SKM-1 (cell line): ENCODE measurements at regions not wholly inside any gene's neighbourhood (a gene's known extent, or its start where the extent isn't known, plus 50 kb on each side); places are given as distances from the start of the nearest gene placed in this dataset.

ENCODE experiments used
- DNase-seq: peaks from one replicate; lab custom pipeline; 2025; ENCODE audit not compliant: unreplicated experiment; lab: John Stamatoyannopoulos, UW

DNA sequence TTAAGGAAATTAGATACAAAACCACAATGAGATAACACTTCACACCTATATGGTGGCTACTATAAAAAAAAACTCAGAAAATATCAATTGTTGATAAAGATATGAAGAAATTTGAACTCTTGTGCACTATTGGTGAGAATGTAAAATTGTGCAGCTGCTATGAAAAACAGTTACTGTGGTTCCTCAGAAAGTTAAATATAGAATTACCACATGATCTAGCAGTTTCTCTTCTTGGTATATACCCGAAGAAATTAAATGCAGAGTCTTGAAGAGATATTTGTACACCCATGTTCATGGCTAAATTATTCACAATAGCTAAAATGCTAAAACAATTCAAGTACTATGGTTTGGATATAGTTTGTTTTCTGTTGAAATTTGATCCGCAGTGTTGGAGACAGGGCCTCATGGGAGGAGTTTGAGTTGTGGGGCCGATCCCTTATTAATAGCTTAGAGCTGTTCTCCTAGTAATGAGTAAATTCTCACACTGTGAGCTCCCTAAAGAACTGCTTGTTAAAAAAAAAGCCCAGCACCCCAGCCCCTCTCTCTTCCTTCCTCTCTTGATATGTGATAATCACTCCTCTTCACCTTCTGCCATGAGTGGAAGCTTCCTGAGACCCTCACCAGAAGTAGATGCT lies 1412.1 kb downstream of the PLA2G4A start:
- no peak for DNase-seq

DNA sequence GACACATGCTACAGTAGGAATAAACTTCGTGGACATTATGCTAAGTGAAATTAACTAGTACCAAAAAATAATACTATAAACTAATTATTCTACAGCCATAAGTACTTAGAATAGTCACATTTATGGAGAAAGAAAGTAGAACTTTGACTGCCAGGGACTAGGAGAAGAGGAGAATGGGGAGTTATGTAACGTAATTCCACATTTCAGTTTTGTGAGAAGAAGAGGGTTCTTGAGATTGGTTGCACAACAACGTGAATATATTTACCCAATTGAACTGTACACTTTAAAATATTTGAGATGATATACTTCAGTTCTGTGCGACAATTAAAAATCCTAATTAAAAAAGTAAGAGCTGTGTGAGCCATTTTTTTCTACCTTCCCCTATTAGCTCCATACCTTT lies 1412.9 kb downstream of the PLA2G4A start:
- no peak for DNase-seq

DNA sequence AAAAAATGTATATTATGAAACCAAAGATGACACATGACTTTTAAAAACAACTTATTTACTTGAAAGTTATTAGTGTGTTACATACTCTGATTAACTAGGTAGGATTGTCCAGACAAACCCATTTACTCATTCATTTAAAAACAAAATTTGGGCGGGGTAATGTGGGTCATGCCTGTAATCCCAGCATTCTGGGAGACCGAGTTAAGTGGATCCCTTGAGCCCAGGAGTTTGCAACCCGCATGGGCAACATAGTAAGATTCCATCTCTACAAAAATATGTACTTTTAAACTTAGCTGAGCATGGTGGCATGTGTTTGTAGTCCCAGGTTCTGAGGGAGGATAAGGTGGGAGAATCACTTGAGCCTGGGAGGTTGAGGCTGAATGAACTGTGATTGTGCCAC lies 1414.7 kb downstream of the PLA2G4A start:
- DNase-seq = no peak

DNA sequence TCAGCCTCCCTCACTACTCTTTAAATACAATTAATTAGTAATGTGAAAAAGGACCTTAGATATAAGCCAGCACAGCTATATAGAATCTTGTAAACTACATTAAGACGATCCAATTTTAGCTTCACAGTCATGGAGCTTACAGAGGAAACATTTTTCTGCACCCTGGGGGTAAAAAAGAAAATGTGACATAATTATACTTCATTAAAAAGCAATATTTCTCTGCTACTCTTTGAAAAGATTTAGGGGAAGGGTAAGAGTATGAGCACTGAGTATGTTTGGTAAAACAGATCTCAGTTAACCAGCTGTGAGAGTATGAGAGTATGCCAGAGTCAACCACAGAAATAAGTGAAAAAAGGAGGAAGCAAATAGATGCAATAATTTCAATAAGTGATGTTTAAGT lies 1415.9 kb downstream of the PLA2G4A start:
- DNase-seq = no peak

DNA sequence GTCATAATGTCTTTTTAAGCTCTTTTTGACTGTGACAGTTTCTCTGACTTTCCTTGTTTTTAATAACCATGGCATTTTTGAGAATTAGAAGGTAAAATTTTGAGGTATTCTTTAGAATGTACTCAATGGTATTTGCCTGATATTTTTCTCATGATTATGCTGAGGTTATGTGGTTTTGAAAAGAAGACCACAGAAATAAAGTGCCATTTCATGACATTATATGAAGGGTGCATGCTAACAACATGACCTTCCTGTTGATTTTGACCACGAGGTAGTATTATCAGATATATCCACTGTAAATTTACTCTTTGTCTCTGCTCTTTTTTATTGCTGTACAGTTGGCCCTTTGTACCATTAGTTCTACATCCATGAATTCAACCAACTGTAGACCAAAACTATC lies 1418.5 kb downstream of the PLA2G4A start:
- no peak for DNase-seq

DNA sequence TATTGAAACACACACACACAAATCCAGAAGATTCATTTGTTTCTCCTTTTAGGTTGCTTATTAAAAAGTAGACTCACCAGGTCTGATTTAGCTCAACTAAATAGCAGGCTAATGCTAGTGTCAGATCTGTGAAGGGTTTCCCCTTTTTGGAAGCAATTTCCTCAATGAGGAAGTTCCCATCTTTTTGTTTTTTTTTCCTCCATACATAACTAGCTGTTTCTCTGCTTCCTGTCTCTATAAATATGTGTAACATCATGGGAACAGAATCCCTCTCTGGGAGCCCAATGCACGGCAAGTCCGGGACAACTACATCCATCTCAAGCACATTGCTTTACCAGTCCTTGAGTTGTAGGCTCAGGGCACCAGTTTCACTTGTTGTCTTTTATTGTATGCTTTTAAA lies 1421.1 kb downstream of the PLA2G4A start:
- peak; percentile 18 for DNase-seq

DNA sequence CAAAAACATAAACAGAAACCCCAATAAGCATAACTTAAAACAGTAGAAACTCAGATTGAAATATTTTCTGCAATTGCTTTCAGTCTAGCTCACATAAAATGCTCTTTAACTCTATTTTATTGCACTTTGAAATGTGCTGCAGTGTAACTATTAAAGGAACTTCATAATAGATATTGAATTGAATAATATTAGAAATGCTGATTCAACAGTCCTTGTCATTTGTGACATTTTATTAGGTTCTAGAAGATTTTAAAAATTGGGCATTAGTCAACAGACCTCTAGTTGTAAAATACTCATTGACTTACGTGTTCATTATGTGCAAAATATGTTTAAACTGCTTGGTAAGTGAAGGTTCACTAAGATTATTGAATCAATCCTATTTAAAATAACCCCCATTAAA lies 1422.3 kb downstream of the PLA2G4A start:
- no peak for DNase-seq

DNA sequence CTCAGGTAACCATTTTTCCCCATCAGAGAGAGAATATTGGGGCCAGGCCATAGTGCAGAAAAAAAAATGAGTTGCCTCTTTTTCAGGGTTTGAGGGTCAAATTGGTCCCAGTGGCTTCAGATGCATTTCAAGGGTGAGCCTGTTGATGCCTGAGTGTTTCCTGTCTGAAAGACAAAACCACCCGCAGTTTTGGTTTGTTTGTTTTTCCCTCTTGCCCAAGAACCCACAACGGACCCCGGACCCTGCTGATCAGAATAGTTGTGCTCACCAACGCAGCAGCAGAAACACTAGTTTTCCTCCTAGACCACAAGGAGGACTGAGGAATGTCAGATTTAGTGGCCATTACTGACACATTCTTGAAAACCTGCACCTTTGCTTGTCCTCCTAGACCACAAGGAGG lies 1433.1 kb downstream of the PLA2G4A start:
- DNase-seq = no peak

DNA sequence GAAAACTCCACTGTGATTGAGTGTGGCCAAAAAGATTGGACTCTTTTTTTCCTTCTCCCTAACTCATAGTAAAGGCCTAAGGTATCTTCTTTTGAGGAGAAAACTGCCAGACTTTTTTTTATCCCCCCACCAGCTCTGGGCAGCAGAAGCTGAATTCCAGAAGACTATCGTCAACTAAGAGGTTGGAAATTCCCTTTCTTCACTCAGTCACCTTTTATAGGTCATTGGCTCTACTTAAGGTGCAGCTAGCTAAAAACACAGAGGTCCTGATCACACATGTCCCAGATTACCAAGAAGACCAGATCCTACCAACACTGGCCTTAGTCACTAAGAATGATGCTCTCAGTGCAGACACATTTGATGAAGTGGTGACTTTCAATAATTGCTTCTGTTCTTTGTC lies 1441.2 kb downstream of the PLA2G4A start:
- DNase-seq = no peak

DNA sequence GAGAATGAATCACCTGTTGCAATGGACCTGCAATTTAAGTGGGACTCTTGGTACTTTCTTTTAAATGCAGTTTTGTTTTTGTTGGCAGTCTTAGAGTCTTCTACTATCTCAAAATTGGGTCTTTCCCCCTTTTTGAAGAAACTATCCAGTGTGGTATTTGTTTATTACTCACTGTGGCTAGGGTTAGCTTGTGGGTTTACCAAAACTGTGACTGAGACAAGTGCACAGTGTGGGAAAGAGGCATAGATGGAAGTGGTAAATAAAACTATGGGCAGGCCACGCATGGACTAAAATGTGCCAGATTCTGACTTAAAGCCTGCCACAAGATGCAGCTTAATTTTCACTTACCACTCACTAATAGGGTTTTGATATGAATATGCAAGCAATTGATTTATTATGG lies 1441.7 kb downstream of the PLA2G4A start:
- no peak for DNase-seq

DNA sequence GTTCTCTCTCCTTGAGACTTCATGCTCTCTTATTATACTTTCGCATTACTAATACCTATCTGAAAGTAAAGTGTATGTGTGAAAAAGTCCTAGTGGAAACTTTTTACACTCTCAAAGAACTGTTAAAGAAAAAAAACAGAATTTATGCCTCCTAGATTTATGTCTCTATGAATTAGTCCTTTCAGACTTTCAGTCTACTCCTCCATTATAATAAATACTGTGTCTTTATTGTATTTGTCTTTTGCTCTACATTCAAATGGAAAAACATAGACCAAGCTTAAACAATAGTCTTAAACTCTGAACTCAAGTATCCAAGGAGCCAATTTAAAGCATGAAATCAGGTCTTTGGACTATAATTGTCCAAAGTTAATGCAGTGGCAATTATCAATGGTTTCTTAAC lies 1449.0 kb downstream of the PLA2G4A start:
- DNase-seq = no peak

DNA sequence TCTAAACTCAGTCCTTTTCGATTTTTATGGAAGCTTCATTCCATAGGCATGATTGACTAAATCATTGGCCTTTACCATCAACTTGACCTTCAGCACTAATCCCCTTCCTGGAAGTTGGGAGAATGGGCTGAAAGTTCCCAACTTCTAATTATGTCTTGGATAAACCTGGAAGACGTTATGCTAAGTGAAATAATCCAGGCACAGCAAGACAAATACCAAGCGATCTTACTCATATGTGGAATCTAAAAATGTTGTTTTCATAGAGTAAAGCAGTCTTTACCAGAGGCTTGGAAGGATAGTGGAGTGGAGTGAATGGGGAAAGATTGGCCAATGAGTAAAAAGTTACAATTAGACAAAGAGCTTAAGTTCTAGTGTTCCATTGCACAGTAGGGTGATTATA lies 1453.2 kb downstream of the PLA2G4A start:
- DNase-seq = no peak

DNA sequence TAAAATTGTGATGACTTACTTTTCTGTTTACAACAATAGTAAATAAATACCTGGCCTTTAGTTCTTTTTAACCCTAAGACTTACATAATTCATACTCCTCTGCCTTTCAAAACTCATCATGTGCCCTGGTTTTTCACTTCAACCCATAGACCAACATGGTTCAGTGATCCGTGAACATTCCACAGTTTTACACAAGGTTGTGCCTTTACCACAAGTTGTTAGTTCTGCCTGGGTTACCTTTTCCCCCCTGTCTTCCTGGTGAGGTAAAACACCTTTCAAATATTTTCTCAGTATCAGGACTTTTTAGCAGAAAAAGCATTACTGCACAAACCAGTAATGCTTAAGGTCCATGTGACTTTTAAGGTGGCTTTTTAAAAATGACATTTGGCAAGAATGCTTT lies 1466.4 kb downstream of the PLA2G4A start:
- DNase-seq = no peak

DNA sequence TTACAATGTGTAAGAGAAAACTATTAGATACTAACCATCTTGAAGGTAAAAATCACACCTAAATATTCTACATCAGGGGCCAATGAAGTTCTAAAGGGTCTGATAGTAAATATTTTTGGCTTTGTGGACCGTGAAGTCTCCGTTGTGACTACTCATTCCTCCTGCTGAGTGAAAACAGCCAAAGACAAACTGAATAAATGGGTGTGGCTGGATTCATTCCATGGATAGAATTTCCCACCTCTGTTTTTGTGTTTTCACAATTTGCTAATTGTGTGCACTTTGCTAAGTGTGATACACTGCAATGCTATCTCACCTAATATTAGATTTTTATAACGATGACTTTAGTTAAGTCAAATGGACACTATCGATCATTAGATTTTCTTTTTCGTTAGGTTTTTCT lies 1474.0 kb downstream of the PLA2G4A start:
- DNase-seq = no peak

DNA sequence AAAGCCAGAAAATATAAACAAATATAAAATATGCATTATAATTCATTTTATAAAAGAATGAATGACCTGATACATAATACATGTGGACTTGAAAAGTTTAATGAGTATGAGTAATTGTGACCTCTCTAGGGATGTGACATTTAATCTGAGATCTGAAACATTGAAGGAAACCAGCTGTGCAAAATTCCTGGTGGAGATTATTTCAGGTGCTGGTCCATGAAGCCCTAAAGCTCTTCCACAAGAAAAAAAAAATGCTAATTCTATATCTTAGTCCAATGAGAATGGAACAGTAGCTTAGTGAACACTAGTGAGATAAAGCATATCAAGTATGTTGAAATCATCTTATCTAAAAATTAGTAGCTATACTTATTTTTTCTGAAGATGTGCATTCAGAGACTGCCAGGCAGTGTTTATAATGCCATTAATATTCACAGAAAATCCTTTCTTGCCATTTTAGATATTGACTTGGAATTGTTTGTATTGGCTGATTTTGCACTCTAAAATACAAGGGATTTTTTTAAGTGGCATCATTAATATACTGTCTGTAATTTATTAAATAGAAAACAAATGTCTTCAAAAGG lies 1485.9 kb downstream of the PLA2G4A start:
- no peak for DNase-seq

DNA sequence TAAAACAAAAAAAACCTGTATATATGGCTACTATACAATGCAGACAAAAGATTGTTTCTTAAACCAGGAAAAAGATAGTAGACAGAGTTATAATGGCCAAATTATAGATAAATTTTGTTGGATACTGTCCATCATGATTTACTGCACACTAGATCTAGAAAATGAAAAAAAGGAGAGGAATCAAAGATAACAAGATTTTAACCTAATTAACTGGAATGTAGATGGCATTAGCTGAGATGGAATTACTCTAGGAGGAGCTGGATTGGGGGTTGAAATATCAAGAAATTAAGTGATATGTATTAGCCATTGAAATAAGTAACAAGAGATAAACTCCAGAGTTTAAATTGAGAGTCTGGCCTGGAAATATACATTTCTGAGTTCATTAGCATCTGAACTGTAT lies 1489.1 kb downstream of the PLA2G4A start:
- no peak for DNase-seq

DNA sequence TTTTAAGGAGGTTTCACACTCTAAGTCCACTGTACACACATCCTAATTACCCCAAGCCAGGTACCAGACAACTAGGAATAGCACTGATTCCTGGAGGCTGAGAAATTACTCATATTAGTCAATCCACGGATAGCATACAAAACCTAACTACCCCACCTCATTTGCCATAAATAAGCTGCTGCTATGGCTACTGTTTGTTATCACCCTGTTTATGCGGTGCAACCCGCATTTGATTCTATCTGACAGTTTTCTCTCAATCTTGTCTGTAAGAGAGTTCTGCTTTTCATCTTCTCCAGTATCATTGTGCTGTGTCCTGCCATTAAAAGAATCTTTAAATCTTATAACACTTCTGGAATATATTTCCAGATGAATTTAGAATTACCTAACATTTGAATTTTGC lies 1496.5 kb downstream of the PLA2G4A start:
- no peak for DNase-seq

DNA sequence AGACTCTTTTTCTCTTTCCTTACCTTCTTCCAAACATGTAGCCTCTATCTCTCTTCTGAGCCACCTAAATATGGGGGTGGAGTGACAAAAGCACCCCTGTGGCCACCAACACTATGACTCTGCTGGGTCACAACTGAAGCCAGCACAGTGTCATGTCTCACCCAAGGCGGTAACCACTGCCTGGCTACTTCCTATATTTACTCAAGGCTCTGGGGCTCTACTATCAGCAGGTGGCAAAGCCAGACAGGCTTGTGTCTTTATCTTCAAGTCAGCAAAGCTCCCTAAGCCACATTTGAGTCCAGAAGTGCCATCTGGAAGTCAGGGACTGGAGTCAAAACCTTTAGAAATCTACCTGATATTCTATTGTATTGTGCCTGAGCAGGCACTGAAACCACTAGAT lies 1515.2 kb downstream of the PLA2G4A start:
- no peak for DNase-seq

DNA sequence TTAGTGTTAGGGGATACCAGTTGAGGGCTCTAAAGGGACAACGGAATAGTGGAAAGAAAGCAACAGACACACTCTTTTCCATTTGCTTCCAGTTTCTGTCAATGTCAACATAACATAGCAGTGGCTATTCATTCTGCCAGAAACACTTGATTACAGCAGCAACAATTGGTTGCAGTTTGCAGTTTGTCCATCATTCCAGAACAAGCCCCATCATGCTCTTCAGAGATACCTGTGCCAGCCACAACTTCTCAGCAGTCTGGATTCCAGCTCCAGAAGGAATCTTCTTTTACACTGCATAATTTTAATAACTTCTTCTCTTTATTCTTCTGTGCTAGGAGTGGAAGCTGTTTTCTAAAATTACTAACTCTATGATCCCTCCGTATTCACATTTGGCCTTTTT lies 1521.4 kb downstream of the PLA2G4A start:
- DNase-seq = no peak

DNA sequence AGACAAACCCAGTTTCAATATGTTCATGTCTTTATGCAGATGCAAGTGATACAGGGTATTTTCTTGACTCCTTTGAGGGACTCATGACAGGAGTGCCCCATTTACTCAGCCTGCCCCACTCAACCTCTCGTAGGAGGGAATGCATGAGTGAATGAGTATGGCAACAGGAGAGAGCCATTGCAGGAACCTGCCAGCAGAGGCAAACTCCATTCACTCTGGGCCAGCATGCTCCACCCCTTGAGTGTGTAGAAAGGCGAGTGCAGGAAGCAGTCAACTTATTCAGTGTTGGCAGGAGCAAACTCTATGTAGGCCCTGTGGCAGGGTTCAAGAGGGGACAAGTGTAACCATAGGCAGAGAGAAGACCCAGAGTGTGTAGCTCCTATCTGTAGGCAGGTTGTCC lies 1526.3 kb downstream of the PLA2G4A start:
- no peak for DNase-seq

DNA sequence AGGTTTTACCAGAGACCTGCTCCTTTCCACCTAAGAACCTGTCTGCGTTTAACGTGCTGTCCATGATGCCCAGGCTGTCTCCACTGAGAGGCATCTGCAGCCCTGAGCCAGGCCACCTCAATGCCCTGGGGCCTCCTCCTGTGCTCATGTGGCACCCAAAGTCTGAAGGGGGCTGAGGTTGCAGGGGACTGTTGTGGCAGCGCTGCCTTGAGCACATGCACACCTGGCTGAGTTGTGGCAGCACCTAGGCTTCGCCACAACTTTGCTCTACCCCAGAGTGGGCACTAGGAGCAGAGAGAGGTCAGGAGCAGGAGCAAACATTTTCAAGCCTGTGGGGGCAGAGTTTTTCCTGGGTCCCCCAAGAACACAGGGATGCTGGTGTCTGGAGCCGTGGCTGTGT lies 1527.1 kb downstream of the PLA2G4A start:
- DNase-seq = no peak

DNA sequence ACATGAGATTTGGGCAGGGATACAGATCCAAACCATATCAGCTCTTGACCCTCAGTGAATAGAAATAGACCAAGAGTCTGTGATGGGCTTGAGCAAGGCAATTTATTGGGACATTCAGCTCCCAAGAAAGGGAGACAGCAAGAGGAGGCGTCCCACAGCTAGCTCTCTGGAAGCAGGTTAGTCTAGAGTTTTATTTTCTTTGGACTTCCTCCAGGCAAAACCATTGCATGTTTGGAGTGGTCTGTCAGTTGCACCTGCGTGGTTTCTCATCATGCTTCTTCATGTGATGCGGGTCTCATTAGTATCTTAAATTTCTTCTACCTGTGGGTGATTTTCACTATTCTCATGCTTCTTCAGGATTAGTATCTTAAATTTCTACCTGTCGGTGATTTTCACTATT lies 1530.6 kb downstream of the PLA2G4A start:
- no peak for DNase-seq

DNA sequence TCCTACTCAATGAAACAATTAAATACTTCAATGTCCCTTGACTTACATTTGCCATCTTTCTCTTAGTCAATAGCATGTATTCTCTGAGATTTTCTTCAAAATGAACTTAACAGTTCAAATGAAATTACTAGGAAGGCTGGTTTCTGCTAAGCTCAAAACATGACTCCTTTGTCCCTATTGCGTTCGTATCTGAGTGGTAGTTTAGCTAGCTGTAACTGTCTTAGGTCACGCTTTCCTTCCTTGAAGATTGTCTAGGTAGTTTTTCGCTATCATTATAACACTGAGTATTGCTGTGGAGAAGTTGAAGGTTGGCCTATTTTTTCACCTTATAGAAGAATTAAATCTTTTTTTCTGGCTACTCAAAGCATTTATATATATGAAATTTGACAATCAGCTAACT lies 1535.2 kb downstream of the PLA2G4A start:
- DNase-seq = no peak
